ENCODE measurements at regions not wholly inside any gene's neighbourhood (a gene's known extent, or its start where the extent isn't known, plus 50 kb on each side); places are given as distances from the start of the nearest gene placed in this dataset.
A peak's percentile ranks its signal among the peaks of the same experiment; 100 is the strongest.

DNA sequence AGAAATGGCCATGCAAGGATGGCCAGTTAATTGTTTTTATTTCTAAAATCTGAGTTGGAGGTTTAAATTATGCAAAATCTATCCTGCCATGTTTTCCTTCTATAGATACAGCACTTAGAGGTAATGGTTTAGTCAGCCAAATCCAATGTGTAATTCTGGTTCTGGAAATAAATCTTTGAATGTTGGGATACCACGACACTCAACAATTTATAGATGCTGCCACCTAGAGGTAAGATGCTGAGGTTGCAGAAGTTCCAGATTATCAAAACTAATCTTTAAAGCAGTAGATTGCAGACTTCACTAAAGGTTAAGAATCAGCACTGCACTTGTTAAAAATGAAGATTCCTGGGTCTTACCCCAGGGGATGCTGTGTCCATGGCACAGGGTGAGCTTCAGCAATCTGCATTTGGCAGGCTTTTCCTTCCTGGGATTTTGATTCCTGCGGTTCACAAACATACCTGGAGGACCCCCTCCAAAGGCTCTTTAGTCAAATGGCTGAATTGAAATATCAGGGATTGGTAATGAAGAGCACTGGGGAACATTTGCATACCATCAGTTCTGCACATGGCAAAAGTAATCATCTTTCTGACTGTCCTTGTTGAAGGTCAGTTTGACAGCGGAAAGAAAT, 53.4 kb upstream of the ANO4 start:
- TF ChIP-seq CTCF (IDR thresholded peaks at IDR 0.05; ENCODE audit: insufficient read depth, low read length, poor library complexity, severe bottlenecking), result peak; percentile 63
- Histone ChIP-seq H3K36me3 (ENCODE audit: control insufficient read depth, insufficient read depth, low read length) (no peaks in the 10 kb centered on the region), H3K4me3 (replicated peaks; ENCODE audit: low read depth, low read length) (no peak overlapping the region), H3K27me3 (replicated peaks; ENCODE audit: control insufficient read depth, insufficient read depth, low read length) (0 out of 2 replicates have a peak, but pooled peaks cover 1% of the 10 kb centered on the region)
- no peak for DNase-seq (ENCODE audit: extremely low read depth, insufficient read length)

GRCh38 chr12:100743060-100743459, 51.5 kb upstream of the ANO4 start:
- Histone ChIP-seq H3K36me3 (ENCODE audit: control insufficient read depth, insufficient read depth, low read length) (no peaks in the 10 kb centered on the region), H3K27me3 (replicated peaks; ENCODE audit: control insufficient read depth, insufficient read depth, low read length) (0 out of 2 replicates have a peak, but pooled peaks cover 1% of the 10 kb centered on the region), H3K4me3 (replicated peaks; ENCODE audit: low read depth, low read length) (no peak overlapping the region)
- no peak for DNase-seq (ENCODE audit: extremely low read depth, insufficient read length)
- no peak for TF ChIP-seq CTCF (IDR thresholded peaks at IDR 0.05; ENCODE audit: insufficient read depth, low read length, poor library complexity, severe bottlenecking)
